ENCODE measurements at regions not wholly inside any gene's neighbourhood (a gene's known extent, or its start where the extent isn't known, plus 50 kb on each side); places are given as distances from the start of the nearest gene placed in this dataset.
"Not testable (repeated sequence)": the region's sequence is repeated elsewhere in the genome, so short reads cannot be mapped to it uniquely, and the experiment has no call there.

- no peak overlapping the region for H3K27ac ChIP-seq
- no peak overlapping the region for H3K4me3 ChIP-seq
Observed at GRCh38 chr11:15841931-15842740, 514.2 kb downstream of the SOX6 start.

- peak overlapping the region in 1 of 21 experiments; percentile 54 for H3K27ac ChIP-seq
- H3K4me3 ChIP-seq: no peak overlapping the region
Observed at GRCh38 chr11:15843309-15843872, 513.0 kb downstream of the SOX6 start.

- no peak overlapping the region for H3K4me3 ChIP-seq
- H3K27ac ChIP-seq: peak overlapping the region in 1 of 21 experiments; percentile 24
Observed at GRCh38 chr11:15845261-15845660, 511.1 kb downstream of the SOX6 start.

- Histone ChIP-seq H3K4me3 (no peak overlapping the region), H3K27ac (no peak overlapping the region)
Observed at GRCh38 chr11:15848631-15849168, 507.6 kb downstream of the SOX6 start.

- Histone ChIP-seq H3K27ac (no peak overlapping the region), H3K4me3 (no peak overlapping the region)
Observed at GRCh38 chr11:15849257-15849656, 507.1 kb downstream of the SOX6 start.

- H3K4me3 ChIP-seq, H3K27ac ChIP-seq: not testable (repeated sequence)
Observed at GRCh38 chr11:15850335-15850734, 506.0 kb downstream of the SOX6 start.

- no peak overlapping the region for H3K27ac ChIP-seq
Observed at GRCh38 chr11:15851051-15851498, 505.3 kb downstream of the SOX6 start.

GRCh38 chr11:15852179-15852578 is 504.2 kb downstream of the SOX6 start:
- Histone ChIP-seq H3K27ac (no peak overlapping the region), H3K4me3 (no peak overlapping the region)

More at GRCh38 chr11:15851051-15851498, 505.3 kb downstream of the SOX6 start:
- no peak overlapping the region for H3K4me3 ChIP-seq

GRCh38 chr11:15854245-15854644 is 502.1 kb downstream of the SOX6 start:
- Histone ChIP-seq H3K4me3 (no peak overlapping the region), H3K27ac (no peak overlapping the region)

- no peak overlapping the region for H3K4me3 ChIP-seq
- H3K27ac ChIP-seq: no peak overlapping the region
Observed at GRCh38 chr11:15858881-15859280, 497.5 kb downstream of the SOX6 start.

- Histone ChIP-seq H3K27ac (no peak overlapping the region), H3K4me3 (no peak overlapping the region)
Observed at GRCh38 chr11:15859411-15859810, 496.9 kb downstream of the SOX6 start.

- no peak overlapping the region for H3K4me3 ChIP-seq
Observed at GRCh38 chr11:15861256-15861655, 495.1 kb downstream of the SOX6 start.

GRCh38 chr11:15863411-15863810 is 492.9 kb downstream of the SOX6 start:
- no peak overlapping the region for H3K27ac ChIP-seq
- no peak overlapping the region for H3K4me3 ChIP-seq

More at GRCh38 chr11:15861256-15861655, 495.1 kb downstream of the SOX6 start:
- no peak overlapping the region for H3K27ac ChIP-seq

GRCh38 chr11:15864026-15864805 is 492.1 kb downstream of the SOX6 start:
- Histone ChIP-seq H3K4me3 (no peak overlapping the region), H3K27ac (no peak overlapping the region)

- H3K4me3 ChIP-seq: no peak overlapping the region
- peak overlapping the region in 1 of 21 experiments; percentile 37 for H3K27ac ChIP-seq
Observed at GRCh38 chr11:15865212-15865987, 490.9 kb downstream of the SOX6 start.

GRCh38 chr11:15867871-15868270 is 488.5 kb downstream of the SOX6 start:
- Histone ChIP-seq H3K4me3 (no peak overlapping the region), H3K27ac (no peak overlapping the region)

GRCh38 chr11:15870911-15871310 is 485.4 kb downstream of the SOX6 start:
- Histone ChIP-seq H3K4me3 (no peak overlapping the region), H3K27ac (no peak overlapping the region)

GRCh38 chr11:15871904-15872626 is 484.3 kb downstream of the SOX6 start:
- Histone ChIP-seq H3K4me3 (no peak overlapping the region), H3K27ac (no peak overlapping the region)

GRCh38 chr11:15873501-15873900 is 482.8 kb downstream of the SOX6 start:
- H3K27ac ChIP-seq: no peak overlapping the region
- no peak overlapping the region for H3K4me3 ChIP-seq

All from skin epidermis (tissue), 12 donors.